Dendritic cell treated with granulocyte-macrophage colony-stimulating factor and Interleukin-4, amounts not matched to agents 40 ng/mL and 50 ng/mL, for 4 days (primary cell): ENCODE measurements at regions not wholly inside any gene's neighbourhood (a gene's known extent, or its start where the extent isn't known, plus 50 kb on each side); places are given as distances from the start of the nearest gene placed in this dataset.

Experiments
- H3K27ac Mint-ChIP-seq: one replicate; pipeline ENCODE4 v1.8.0; 2022; ENCODE audit warnings: mild to moderate bottlenecking, mixed read lengths
- H3K27me3 Mint-ChIP-seq: one replicate; pipeline ENCODE4 v1.8.0; 2022; ENCODE audit warnings: mild to moderate bottlenecking, mixed read lengths
- H3K36me3 Mint-ChIP-seq: one replicate; pipeline ENCODE4 v1.8.0; 2022; ENCODE audit warnings: low read depth, mixed read lengths
- H3K4me1 Mint-ChIP-seq: one replicate; pipeline ENCODE4 v1.8.0; 2022; ENCODE audit warnings: low read depth, mixed read lengths
- H3K4me3 Mint-ChIP-seq: one replicate; pipeline ENCODE4 v1.8.0; 2022; ENCODE audit warnings: mild to moderate bottlenecking, moderate library complexity, mixed read lengths
- H3K9me3 Mint-ChIP-seq: one replicate; pipeline ENCODE4 v1.8.0; 2022; ENCODE audit warnings: mixed read lengths
- intact Hi-C: fragments of 100-400 bp; cut with micrococcal nuclease; formaldehyde crosslinking; loops from one replicate; pipeline ENCODE4 v1.15.0; 2022

GRCh38 chr15:59834528-59834927 lies 145.4 kb upstream of the BNIP2 start:
- no peak overlapping the region for H3K27ac Mint-ChIP-seq
- no peaks in the 10 kb centered on the region for H3K36me3 Mint-ChIP-seq
- H3K9me3 Mint-ChIP-seq, result no peaks in the 10 kb centered on the region
- intact Hi-C loops, result no loop called here
- H3K4me3 Mint-ChIP-seq, result no peak overlapping the region
- no peaks in the 10 kb centered on the region for H3K4me1 Mint-ChIP-seq
- H3K27me3 Mint-ChIP-seq, result no peaks in the 10 kb centered on the region

- no peaks in the 10 kb centered on the region for H3K4me1 Mint-ChIP-seq
- intact Hi-C loops, result no loop called here
- H3K27me3 Mint-ChIP-seq, result no peaks in the 10 kb centered on the region
- H3K9me3 Mint-ChIP-seq, result no peaks in the 10 kb centered on the region
- no peaks in the 10 kb centered on the region for H3K36me3 Mint-ChIP-seq
- H3K4me3 Mint-ChIP-seq, result no peak overlapping the region
- H3K27ac Mint-ChIP-seq, result no peak overlapping the region
Measured at GRCh38 chr15:59833366-59833765, 144.2 kb upstream of the BNIP2 start.

DNA sequence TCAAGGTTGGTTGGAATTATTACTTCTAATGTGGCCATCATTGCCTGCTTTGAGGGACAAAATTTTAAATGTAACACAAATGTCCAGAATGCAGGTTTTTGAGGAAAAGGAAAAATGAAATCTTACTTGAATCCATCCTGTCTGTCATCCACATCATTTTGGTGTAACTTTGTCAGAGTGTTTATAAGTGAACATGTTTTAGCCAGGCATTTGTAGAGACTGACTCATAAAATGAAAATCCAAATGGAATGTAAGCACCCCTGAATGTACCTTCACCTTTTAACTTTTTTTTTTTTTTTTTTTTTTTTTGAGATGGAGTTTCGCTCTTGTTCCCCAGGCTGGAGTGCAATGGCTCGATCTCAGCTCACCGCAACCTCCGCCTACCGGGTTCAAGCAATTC lies 141.8 kb upstream of the BNIP2 start:
- intact Hi-C loops, result no loop called here
- no peak overlapping the region for H3K4me3 Mint-ChIP-seq
- no peaks in the 10 kb centered on the region for H3K36me3 Mint-ChIP-seq
- no peak overlapping the region for H3K27ac Mint-ChIP-seq
- H3K4me1 Mint-ChIP-seq, result no peaks in the 10 kb centered on the region
- H3K27me3 Mint-ChIP-seq, result peaks cover 2% of the 10 kb centered on the region
- H3K9me3 Mint-ChIP-seq, result no peaks in the 10 kb centered on the region

GRCh38 chr15:59830098-59830497 lies 141.0 kb upstream of the BNIP2 start:
- intact Hi-C loops, result no loop called here
- Mint-ChIP-seq H3K27ac (no peak overlapping the region), H3K27me3 (peaks cover 2% of the 10 kb centered on the region), H3K9me3 (no peaks in the 10 kb centered on the region), H3K36me3 (no peaks in the 10 kb centered on the region), H3K4me1 (no peaks in the 10 kb centered on the region), H3K4me3 (no peak overlapping the region)

DNA sequence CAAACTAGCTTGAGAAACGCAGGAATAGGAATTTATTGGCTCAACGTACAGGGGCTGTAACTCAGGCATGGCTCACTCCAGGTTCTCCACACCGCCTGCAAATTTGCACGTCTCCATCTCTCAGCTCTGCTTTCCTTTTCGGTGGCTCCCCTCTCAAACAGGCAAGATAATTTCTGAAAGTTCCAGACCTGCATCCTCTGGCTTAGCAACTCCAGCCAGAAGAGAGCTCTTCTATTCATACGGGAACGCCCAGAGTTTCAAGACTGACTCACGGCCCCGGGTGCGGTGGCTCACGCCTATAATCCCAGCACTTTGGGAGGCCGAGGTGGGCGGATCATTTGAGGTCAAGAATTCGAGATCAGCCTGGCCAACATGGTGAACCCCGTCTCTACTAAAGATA lies 139.7 kb upstream of the BNIP2 start:
- Mint-ChIP-seq H3K9me3 (no peaks in the 10 kb centered on the region), H3K4me3 (no peak overlapping the region), H3K27ac (no peak overlapping the region), H3K27me3 (peaks cover 2% of the 10 kb centered on the region), H3K36me3 (no peaks in the 10 kb centered on the region), H3K4me1 (no peaks in the 10 kb centered on the region)
- intact Hi-C loops, result no loop called here

DNA sequence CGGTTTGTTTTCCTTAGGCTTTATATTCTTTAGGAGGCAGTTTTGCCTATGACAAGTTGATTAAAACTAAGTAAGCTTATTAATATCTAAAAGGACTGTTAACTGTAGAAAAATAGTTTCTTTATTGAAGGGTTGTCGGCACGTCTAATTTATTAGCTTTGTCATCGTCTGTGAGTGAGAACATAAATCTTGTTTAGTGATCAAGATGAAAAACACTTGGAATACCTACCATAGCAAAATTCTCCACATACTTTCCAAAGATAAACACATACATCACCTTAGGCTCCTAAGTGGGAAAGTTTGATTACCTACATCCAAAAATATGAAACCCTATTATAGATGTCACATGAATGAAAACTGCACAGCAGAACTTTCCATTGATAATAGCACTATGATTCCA lies 139.1 kb upstream of the BNIP2 start:
- peaks cover 2% of the 10 kb centered on the region for H3K27me3 Mint-ChIP-seq
- H3K27ac Mint-ChIP-seq, result no peak overlapping the region
- no peaks in the 10 kb centered on the region for H3K36me3 Mint-ChIP-seq
- no peaks in the 10 kb centered on the region for H3K4me1 Mint-ChIP-seq
- H3K4me3 Mint-ChIP-seq, result no peak overlapping the region
- intact Hi-C loops, result no loop called here
- H3K9me3 Mint-ChIP-seq, result no peaks in the 10 kb centered on the region

- peaks cover 2% of the 10 kb centered on the region for H3K27me3 Mint-ChIP-seq
- no peaks in the 10 kb centered on the region for H3K4me1 Mint-ChIP-seq
- H3K9me3 Mint-ChIP-seq, result no peaks in the 10 kb centered on the region
- H3K27ac Mint-ChIP-seq, result no peak overlapping the region
- intact Hi-C loops, result no loop called here
- H3K36me3 Mint-ChIP-seq, result no peaks in the 10 kb centered on the region
- no peak overlapping the region for H3K4me3 Mint-ChIP-seq
Measured at GRCh38 chr15:59825901-59826300, 136.8 kb upstream of the BNIP2 start.

GRCh38 chr15:59821286-59821685 lies 132.2 kb upstream of the BNIP2 start:
- Mint-ChIP-seq H3K27me3 (peaks cover 6% of the 10 kb centered on the region), H3K9me3 (no peaks in the 10 kb centered on the region), H3K27ac (no peak overlapping the region), H3K4me3 (no peak overlapping the region), H3K4me1 (no peaks in the 10 kb centered on the region), H3K36me3 (no peaks in the 10 kb centered on the region)
- intact Hi-C loops, result no loop called here

GRCh38 chr15:59819092-59819491 lies 130.0 kb upstream of the BNIP2 start:
- no peak overlapping the region for H3K4me3 Mint-ChIP-seq
- no peaks in the 10 kb centered on the region for H3K36me3 Mint-ChIP-seq
- H3K9me3 Mint-ChIP-seq, result no peaks in the 10 kb centered on the region
- H3K27ac Mint-ChIP-seq, result no peak overlapping the region
- H3K27me3 Mint-ChIP-seq, result peaks cover 10% of the 10 kb centered on the region
- no peaks in the 10 kb centered on the region for H3K4me1 Mint-ChIP-seq
- intact Hi-C loops, result no loop called here

- H3K9me3 Mint-ChIP-seq, result no peaks in the 10 kb centered on the region
- H3K36me3 Mint-ChIP-seq, result no peaks in the 10 kb centered on the region
- H3K27ac Mint-ChIP-seq, result no peak overlapping the region
- H3K4me3 Mint-ChIP-seq, result no peak overlapping the region
- H3K27me3 Mint-ChIP-seq, result peaks cover 12% of the 10 kb centered on the region
- intact Hi-C loops, result no loop called here
- H3K4me1 Mint-ChIP-seq, result no peaks in the 10 kb centered on the region
Measured at GRCh38 chr15:59818336-59818735, 129.2 kb upstream of the BNIP2 start.

DNA sequence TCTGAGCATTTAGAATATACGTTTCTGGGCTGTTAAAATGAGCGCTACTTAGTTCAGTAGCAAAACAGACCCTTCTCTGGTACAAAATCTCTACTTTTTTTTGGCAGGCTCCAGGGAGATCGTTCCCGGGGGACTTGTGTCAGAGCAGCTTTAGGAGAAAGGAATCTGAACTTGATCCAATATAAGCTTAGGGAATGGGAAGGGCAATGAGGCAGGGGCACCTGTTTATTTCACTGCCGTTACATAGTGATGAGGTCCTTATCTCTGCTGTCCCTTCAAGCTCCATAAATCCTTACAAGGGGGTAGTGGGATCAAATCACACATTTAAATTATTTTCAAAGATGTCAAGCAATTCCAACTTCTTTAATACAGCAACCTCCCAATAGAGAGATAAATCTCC lies 128.7 kb upstream of the BNIP2 start:
- no peaks in the 10 kb centered on the region for H3K9me3 Mint-ChIP-seq
- H3K27ac Mint-ChIP-seq, result no peak overlapping the region
- H3K36me3 Mint-ChIP-seq, result no peaks in the 10 kb centered on the region

DNA sequence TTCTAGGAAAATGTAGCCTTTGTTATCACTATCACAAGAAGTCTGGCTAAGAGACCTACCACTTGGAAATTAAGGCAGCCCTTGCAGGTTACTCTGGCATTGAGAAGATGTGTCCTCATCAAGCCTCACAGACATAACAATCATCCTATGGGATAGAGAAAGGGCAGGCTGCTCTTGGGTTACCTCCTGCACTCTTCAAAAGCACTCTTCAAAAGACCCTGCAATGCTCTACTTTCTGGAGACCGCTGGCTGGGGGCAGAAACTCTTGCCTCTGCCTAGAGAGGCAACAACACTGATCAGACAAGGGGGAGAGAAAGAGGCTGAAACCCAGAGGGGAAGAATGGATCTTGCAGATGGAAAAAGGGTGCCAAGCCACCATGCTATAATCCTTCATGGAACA lies 127.9 kb upstream of the BNIP2 start:
- H3K4me3 Mint-ChIP-seq, result no peak overlapping the region
- H3K9me3 Mint-ChIP-seq, result no peaks in the 10 kb centered on the region
- H3K36me3 Mint-ChIP-seq, result no peaks in the 10 kb centered on the region
- H3K27me3 Mint-ChIP-seq, result peaks cover 17% of the 10 kb centered on the region
- no peak overlapping the region for H3K27ac Mint-ChIP-seq
- no peaks in the 10 kb centered on the region for H3K4me1 Mint-ChIP-seq
- intact Hi-C loops, result no loop called here

More for the DNA sequence above, 128.7 kb upstream of the BNIP2 start:
- Mint-ChIP-seq H3K4me3 (no peak overlapping the region), H3K4me1 (no peaks in the 10 kb centered on the region), H3K27me3 (peaks cover 14% of the 10 kb centered on the region)
- intact Hi-C loops, result no loop called here

GRCh38 chr15:59814409-59814808 lies 125.3 kb upstream of the BNIP2 start:
- H3K36me3 Mint-ChIP-seq, result no peaks in the 10 kb centered on the region
- intact Hi-C loops, result no loop called here
- H3K4me1 Mint-ChIP-seq, result no peaks in the 10 kb centered on the region
- no peak overlapping the region for H3K4me3 Mint-ChIP-seq
- H3K27me3 Mint-ChIP-seq, result peaks cover 15% of the 10 kb centered on the region
- H3K27ac Mint-ChIP-seq, result no peak overlapping the region
- H3K9me3 Mint-ChIP-seq, result no peaks in the 10 kb centered on the region

DNA sequence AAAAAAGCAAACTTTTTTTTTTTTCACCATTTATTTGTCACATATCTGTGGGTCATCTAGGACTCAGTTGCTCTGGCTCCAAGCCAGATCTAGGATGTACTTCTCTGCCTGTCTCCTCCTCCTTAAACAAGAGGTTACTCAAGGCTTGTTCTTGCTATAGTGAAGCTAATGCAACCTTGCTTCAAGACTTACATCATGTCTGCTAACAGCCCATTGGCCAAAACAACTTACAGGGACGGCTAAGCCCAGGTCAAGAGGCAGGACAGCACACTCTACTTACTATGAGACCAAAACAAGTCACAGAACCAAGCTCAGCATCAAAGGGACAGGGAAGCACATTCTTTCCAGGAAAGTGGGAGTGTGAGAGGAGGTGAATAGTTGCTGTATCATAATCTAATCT lies 123.8 kb upstream of the BNIP2 start:
- Mint-ChIP-seq H3K27me3 (peaks cover 15% of the 10 kb centered on the region), H3K4me1 (no peaks in the 10 kb centered on the region), H3K36me3 (no peaks in the 10 kb centered on the region), H3K9me3 (no peaks in the 10 kb centered on the region), H3K27ac (no peak overlapping the region), H3K4me3 (no peak overlapping the region)
- intact Hi-C loops, result no loop called here

DNA sequence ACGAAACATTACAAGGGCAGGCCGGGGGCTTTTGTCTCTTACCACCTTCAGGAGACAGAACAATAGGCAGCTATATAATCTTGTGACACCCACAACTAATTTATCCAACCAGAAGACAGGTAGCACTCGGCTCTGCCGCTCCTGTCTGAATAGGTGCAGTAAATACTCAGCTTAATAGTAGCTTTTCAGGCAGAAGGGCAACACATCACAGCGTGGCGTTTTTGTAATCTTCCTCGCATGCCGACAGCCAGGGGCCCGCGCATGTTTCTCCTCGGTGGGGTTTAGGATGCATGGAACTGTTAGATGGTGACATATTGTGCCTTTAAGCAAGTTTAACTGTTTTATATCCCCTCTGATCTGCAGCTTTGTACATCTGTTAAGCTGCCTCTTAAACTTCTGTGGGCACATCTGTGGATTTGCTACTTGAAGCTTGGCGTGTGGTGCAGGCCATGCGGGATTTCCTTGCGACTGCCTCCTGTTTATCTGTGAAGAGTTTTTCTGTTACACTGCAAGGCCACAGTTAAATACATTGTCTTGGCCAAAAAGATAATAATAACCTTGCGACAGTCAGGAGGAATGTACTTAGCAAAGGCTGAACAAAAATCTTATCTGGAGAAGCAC lies 123.2 kb upstream of the BNIP2 start:
- Mint-ChIP-seq H3K27ac (no peak overlapping the region), H3K4me3 (no peak overlapping the region), H3K4me1 (no peaks in the 10 kb centered on the region), H3K36me3 (no peaks in the 10 kb centered on the region), H3K27me3 (peaks cover 15% of the 10 kb centered on the region), H3K9me3 (no peaks in the 10 kb centered on the region)
- intact Hi-C loops, result no loop called here
